ENCODE measurements at regions not wholly inside any gene's neighbourhood (a gene's known extent, or its start where the extent isn't known, plus 50 kb on each side); places are given as distances from the start of the nearest gene placed in this dataset.

DNA sequence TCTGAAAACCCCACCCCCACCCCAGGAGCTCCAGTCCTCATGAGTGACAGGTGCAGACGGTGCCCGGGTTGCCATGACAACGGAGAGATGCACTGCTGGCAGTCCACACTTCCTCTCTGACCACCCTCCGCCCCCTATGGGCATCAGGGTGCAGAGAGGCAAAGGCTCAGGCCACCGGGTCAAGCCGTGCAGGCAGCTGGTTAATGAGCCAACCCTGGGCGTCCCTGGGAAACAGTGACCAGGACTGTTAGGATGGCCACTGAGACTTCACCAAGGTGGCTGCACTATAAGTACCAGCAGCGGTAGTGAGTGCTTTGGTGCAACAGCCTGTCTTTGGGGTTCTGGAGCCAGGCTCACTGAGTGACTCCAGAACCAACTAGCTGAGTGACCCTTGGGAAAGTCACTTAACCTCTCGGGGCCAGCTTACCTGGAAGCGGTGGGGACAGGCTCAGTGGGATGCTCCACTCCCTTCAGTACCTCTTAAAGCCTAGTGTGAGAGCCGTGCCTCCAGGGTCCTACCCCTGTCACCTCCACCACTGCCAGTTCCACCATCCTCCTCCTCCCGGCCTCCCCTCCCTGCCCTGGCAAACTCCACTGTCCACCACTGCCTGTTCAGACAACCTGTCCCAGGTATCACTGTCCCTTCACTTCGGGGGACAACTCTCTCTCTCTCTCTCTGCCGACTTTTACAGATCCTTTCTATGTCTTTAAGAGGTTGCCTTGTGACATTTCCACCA, 121.0 kb upstream of the PRR20G start:
- TF ChIP-seq EZH2 (IDR thresholded peaks at IDR 0.05) (no peak), CEBPB (IDR thresholded peaks at IDR 0.05; ENCODE audit: low read depth) (no peak), RAD21 (IDR thresholded peaks at IDR 0.05; ENCODE audit: low read depth) (no peak), SIN3A (IDR thresholded peaks at IDR 0.05; ENCODE audit: low read depth) (no peak), POLR2AphosphoS5 (IDR thresholded peaks at IDR 0.05; ENCODE audit: low read depth, low read length) (no peak), EGR1 (IDR thresholded peaks at IDR 0.05; ENCODE audit: low read depth) (no peak), POLR2A (IDR thresholded peaks at IDR 0.05; ENCODE audit: borderline replicate concordance, extremely low read depth, insufficient read depth, insufficient read length) (no peak), EZH2phosphoT487 (IDR thresholded peaks at IDR 0.05; ENCODE audit: borderline replicate concordance) (no peak), YY1 (IDR thresholded peaks at IDR 0.05; ENCODE audit: extremely low read depth, insufficient replicate concordance, low read depth, low read length) (no peak), ZNF274 (IDR thresholded peaks at IDR 0.05; ENCODE audit: low read depth, low read length) (no peak)
- TF ChIP-seq, protein P1, sequence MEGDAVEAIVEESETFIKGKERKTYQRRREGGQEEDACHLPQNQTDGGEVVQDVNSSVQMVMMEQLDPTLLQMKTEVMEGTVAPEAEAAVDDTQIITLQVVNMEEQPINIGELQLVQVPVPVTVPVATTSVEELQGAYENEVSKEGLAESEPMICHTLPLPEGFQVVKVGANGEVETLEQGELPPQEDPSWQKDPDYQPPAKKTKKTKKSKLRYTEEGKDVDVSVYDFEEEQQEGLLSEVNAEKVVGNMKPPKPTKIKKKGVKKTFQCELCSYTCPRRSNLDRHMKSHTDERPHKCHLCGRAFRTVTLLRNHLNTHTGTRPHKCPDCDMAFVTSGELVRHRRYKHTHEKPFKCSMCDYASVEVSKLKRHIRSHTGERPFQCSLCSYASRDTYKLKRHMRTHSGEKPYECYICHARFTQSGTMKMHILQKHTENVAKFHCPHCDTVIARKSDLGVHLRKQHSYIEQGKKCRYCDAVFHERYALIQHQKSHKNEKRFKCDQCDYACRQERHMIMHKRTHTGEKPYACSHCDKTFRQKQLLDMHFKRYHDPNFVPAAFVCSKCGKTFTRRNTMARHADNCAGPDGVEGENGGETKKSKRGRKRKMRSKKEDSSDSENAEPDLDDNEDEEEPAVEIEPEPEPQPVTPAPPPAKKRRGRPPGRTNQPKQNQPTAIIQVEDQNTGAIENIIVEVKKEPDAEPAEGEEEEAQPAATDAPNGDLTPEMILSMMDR (IDR thresholded peaks at IDR 0.05 in 2 of 3, conservative IDR thresholded peaks at IDR 0.05 in 1 of 3; ENCODE audit: borderline replicate concordance in 1 of 3, insufficient read depth in 1 of 3, low read depth in 2 of 3, low read length in 2 of 3): no peak
- TF ChIP-seq, protein P2, sequence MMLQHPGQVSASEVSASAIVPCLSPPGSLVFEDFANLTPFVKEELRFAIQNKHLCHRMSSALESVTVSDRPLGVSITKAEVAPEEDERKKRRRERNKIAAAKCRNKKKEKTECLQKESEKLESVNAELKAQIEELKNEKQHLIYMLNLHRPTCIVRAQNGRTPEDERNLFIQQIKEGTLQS (IDR thresholded peaks at IDR 0.05): no peak
- TF ChIP-seq, protein P3, sequence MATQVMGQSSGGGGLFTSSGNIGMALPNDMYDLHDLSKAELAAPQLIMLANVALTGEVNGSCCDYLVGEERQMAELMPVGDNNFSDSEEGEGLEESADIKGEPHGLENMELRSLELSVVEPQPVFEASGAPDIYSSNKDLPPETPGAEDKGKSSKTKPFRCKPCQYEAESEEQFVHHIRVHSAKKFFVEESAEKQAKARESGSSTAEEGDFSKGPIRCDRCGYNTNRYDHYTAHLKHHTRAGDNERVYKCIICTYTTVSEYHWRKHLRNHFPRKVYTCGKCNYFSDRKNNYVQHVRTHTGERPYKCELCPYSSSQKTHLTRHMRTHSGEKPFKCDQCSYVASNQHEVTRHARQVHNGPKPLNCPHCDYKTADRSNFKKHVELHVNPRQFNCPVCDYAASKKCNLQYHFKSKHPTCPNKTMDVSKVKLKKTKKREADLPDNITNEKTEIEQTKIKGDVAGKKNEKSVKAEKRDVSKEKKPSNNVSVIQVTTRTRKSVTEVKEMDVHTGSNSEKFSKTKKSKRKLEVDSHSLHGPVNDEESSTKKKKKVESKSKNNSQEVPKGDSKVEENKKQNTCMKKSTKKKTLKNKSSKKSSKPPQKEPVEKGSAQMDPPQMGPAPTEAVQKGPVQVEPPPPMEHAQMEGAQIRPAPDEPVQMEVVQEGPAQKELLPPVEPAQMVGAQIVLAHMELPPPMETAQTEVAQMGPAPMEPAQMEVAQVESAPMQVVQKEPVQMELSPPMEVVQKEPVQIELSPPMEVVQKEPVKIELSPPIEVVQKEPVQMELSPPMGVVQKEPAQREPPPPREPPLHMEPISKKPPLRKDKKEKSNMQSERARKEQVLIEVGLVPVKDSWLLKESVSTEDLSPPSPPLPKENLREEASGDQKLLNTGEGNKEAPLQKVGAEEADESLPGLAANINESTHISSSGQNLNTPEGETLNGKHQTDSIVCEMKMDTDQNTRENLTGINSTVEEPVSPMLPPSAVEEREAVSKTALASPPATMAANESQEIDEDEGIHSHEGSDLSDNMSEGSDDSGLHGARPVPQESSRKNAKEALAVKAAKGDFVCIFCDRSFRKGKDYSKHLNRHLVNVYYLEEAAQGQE (IDR thresholded peaks at IDR 0.05; ENCODE audit: low read depth): no peak

Data from HCT116 (cell line).